ENCODE measurements at regions not wholly inside any gene's neighbourhood (a gene's known extent, or its start where the extent isn't known, plus 50 kb on each side); places are given as distances from the start of the nearest gene placed in this dataset.
"Not testable (repeated sequence)": the region's sequence is repeated elsewhere in the genome, so short reads cannot be mapped to it uniquely, and the experiment has no call there.

DNA sequence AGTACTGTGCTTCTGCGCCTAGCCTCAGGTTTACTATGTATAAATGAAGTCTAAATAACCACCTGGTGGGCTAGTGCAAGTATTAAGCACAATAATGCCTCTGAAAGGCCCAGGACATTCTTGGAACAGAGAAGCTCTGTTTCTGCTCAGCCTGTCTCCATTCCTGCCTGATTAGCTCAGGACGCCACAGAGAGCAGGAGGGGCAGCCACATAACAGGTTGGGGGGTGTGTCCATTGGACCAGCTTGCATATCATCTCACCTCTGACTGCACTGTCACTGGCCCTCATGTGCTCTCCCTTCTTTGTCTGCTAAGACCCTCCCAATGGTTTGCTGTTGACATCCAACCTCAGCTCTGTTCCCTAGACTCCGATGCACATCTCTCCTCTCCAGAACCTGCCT, 52.8 kb upstream of the IKZF1 start:
- intact Hi-C loops (cut with DNase I): no loop called here
- no peak for DNase-seq (ENCODE audit: low spot score)

- intact Hi-C loops (cut with DNase I): no loop called here
Observed at GRCh38 chr7:50246551-50246950, 58.0 kb upstream of the IKZF1 start.

DNA sequence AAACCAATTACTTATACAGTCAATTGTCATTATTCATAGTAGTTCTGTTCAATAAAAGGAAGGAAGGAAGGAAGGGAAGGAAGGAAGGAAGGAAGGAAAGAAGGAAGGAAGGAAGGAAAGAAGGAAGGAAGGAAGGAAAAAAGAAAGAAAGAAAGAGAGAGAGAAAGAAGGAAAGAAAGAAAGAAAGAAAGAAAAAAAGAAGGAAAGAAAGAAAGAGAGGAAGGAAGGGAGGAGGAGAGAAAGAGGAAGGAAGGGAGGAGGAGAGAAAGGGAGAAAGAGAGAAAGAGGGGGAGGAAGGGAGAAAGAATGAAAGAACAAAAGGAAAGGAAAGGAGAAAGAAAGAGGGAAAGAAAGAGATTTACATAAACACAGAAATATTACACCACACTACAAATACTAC, 62.4 kb upstream of the IKZF1 start:
- intact Hi-C loops (cut with DNase I); DNase-seq (ENCODE audit: low spot score): not testable (repeated sequence)

More at GRCh38 chr7:50246551-50246950, 58.0 kb upstream of the IKZF1 start:
- no peak for DNase-seq (ENCODE audit: low spot score)

- DNase-seq (ENCODE audit: low spot score); intact Hi-C loops (cut with DNase I): not testable (repeated sequence)
Observed at GRCh38 chr7:50240699-50241098, 63.8 kb upstream of the IKZF1 start.

DNA sequence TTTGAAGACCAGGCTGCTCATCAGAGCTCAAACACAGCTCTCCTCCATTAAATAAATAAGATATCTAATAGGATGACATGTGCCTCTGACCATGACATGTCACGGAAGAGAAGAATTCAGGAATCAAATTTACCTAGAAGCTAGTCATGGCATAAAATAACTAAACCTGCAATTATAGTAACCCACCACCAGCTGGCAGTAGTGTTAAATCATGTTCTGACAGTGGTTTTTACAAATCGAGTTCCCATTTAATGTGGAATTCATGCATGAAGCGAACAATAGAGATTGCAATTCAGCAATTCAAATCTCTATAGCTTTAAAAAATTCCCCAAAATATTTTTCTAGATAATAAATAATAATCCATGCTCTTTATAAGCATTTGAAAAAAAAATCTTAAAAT, 74.6 kb upstream of the IKZF1 start:
- intact Hi-C loops (cut with DNase I): no loop called here

GRCh38 chr7:50228148-50228547, 76.4 kb upstream of the IKZF1 start:
- intact Hi-C loops (cut with DNase I): no loop called here
- DNase-seq (ENCODE audit: low spot score): no peak

More for the DNA sequence above, 74.6 kb upstream of the IKZF1 start:
- DNase-seq (ENCODE audit: low spot score): no peak

DNA sequence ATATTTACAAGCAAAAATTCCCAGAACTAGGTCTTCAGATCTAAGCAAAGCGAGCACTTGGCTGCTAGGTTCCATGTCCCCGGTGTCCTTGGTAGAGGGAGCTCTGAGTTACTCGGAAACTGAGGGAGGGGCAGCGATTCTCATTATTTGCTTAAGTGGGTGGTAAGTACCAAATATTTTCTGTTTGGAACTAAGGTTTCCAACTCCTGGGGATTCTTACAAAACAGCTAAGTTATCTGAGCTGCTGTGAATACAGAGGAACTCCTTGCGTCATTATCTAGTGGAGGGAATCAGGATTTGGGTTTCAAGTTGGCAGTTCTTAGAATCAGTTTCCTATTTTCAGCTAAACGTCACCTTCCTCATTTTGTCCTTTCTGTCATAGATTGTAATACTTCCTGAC, 76.8 kb upstream of the IKZF1 start:
- no peak for DNase-seq (ENCODE audit: low spot score)
- intact Hi-C loops (cut with DNase I): no loop called here

- intact Hi-C loops (cut with DNase I): no loop called here
- no peak for DNase-seq (ENCODE audit: low spot score)
Observed at GRCh38 chr7:50226669-50227068, 77.8 kb upstream of the IKZF1 start.

DNA sequence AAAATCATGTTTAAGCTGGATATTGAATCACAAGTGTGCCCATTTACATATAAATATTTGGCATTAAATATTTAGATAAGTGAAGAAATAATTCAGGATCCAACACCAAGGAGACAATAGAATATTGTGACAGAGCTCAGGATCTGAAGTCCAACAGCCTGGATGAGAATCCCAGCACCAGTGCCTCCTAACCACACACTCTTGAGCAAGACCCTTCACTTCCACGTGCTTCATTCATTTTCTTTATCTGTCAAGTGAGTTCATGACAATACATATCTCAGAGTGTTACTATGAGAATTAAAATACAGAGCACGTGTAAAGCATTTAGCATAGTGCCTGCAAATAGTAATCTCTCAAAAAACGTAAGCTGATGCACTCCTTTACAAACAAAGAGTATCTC, 78.4 kb upstream of the IKZF1 start:
- DNase-seq (ENCODE audit: low spot score): no peak
- intact Hi-C loops (cut with DNase I): no loop called here

- intact Hi-C loops (cut with DNase I): no loop called here
- DNase-seq (ENCODE audit: low spot score): no peak
Observed at GRCh38 chr7:50221433-50221832, 83.1 kb upstream of the IKZF1 start.

- no peak for DNase-seq (ENCODE audit: low spot score)
- intact Hi-C loops (cut with DNase I): no loop called here
Observed at GRCh38 chr7:50221028-50221427, 83.5 kb upstream of the IKZF1 start.

DNA sequence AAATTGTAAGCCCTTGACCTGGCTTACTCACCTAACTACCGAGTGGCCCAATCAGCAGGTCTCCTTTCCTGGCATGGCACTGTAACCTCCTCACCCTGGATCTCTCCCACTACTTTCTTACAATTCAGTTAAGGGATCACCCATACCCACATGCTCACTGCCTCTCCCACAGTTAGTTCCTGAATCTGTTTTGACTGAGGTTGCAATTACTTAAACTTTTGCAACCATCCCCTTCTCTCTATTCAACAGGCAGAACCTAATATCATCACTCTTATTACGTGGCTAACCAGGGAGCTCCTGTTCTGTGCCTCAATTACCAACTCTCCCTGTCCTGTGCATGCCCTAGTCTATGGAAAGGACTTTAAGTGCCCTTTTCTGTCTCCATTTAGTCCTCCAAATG, 84.2 kb upstream of the IKZF1 start:
- DNase-seq (ENCODE audit: low spot score): no peak
- intact Hi-C loops (cut with DNase I): no loop called here

DNA sequence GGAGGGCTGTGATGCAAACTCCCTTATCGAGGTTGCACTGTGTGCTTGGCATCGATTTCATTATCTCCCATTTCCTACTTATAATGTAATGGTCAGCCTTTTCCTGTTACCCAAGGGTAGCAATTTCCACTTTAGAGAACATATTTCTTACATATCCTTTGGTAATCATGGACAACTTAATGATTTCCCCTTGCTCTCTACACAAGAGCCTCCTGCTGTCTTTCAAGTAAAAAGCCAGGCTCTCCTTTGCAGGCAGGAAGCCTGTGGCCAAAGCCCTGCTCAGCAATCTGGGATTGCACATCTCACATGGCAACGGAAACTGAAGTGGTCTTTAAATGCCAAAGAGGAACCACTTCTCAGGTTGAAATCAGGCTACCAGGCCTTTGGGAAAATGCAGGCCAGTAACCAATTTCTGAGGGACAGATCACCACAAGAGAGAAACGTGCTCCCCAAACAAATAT, 86.7 kb upstream of the IKZF1 start:
- DNase-seq (ENCODE audit: low spot score): no peak
- intact Hi-C loops (cut with DNase I): no loop called here

DNA sequence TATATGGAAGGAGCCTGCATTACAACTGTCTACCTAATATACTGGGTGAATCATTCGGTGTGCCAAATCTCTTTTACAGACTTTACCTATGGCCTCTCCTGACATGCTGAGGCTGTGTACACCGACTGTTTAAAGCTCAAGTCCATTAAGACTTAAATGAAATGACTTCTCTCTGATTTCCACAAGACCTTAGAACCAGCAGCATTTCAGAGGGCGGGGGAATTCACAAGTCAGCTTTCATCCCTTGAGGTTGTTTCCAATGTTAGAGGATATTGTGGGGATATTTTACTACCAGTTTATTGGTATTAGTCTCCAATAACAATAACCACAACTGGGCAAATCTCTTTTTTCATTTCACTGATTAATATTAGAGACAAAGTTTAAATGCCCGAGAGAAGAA, 87.1 kb upstream of the IKZF1 start:
- DNase-seq (ENCODE audit: low spot score): no peak
- intact Hi-C loops (cut with DNase I): no loop called here

DNA sequence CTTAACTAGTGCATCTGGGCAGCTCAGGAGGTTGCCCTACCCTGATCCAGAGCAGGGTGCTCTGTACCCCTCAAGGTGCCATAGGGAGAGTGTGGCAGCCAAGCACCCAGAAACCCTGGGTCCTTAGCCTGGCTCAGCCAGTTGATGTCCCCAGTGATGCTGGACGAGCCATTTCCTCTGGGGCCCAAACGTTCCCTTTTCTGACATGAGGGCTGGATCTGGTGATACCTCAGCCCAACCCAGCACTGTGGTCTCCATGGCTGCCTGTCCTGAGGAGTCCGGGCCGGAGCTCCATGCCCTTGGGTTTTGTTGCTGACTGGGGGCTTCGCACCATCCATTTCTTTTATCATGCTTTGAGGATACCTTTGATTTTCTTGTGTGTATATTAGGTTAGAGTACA, 87.9 kb upstream of the IKZF1 start:
- intact Hi-C loops (cut with DNase I): no loop called here
- DNase-seq (ENCODE audit: low spot score): no peak

- intact Hi-C loops (cut with DNase I): no loop called here
- DNase-seq (ENCODE audit: low spot score): no peak
Observed at GRCh38 chr7:50214771-50215170, 89.7 kb upstream of the IKZF1 start.

- no peak for DNase-seq (ENCODE audit: low spot score)
- intact Hi-C loops (cut with DNase I): no loop called here
Observed at GRCh38 chr7:50214126-50214670, 90.3 kb upstream of the IKZF1 start.

GRCh38 chr7:50213622-50214017, 90.9 kb upstream of the IKZF1 start:
- intact Hi-C loops (cut with DNase I): no loop called here
- DNase-seq (ENCODE audit: low spot score): no peak

DNA sequence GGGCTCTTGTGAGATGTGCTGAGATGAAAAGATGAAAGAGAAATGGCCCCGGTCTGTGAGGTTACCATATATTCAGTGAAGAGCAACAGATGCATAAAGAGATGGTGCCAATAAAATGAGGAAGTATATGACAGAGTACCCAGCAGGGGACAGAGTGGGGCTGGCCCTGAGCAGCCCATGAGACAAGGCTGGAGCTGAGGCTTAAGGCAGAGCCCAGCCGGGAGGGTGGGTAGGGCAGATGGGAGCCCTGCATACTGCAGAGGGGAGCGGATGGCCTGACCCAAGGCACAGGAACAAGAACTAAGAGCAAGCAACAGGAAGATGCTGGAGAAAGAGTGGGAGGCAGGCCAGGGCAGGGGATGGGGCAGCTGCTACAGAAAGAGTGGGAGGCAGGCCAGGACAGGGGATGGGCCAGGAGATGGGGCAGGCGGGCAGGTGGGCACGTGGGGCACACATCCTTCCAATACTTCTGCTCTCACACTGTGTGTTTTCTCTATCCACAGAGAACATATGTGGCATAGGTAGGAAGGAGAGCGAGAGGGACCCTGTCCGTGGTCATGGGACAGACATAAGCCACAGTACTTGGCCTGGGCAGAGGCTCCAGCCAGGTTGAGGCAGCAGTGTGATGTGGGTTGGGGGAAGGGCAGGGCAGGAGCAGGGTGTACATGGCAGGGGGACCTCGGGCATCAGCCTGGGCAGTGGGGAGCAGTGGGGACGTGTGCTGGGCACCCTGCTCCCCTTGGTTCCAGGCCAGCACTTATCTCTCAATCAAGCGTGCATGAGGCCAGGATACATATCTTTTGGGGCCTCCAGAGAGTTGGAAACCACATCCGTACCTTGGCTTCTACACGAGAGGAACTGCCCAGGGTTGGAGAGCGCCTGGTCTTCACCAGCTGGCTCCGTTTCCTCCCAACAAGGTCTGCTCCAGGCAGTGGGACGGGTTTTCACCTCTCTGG, 91.6 kb upstream of the IKZF1 start:
- intact Hi-C loops (cut with DNase I): no loop called here
- no peak for DNase-seq (ENCODE audit: low spot score)

DNA sequence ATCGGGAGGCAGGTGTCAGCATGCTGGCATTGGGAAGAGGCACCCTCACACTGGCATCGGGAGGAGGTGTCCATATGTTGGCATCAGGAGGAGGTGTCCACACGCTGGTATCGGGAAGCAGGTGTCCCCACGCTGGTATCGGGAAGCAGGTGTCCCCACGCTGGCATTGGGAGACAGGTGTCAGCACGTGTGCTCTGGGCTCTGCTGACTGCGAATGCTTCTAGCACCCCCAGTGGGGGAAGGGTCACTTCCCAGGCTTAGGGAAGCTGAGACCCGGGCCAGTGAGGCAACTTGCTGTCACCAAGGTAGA, 92.5 kb upstream of the IKZF1 start:
- intact Hi-C loops (cut with DNase I): no loop called here
- DNase-seq (ENCODE audit: low spot score): no peak
